OCI-LY7 (cell line): ENCODE measurements at regions not wholly inside any gene's neighbourhood (a gene's known extent, or its start where the extent isn't known, plus 50 kb on each side); places are given as distances from the start of the nearest gene placed in this dataset.

ENCODE experiments used
- BruUV-seq: library from RNA; stranded (reverse); fragments of 400-500 nt; replicated peaks from 2 replicates; lab custom pipeline; 2021; lab: Mats Ljungman, UMichigan
- CTCF ChIA-PET: fragments of 300-600 bp; sonication (Branson Sonifier 250); formaldehyde crosslinking; loops from one replicate; lab custom pipeline; 2022; ENCODE audit warnings: antibody characterized with exemption; ENCODE audit not compliant: unreplicated experiment; lab: Charles Lee
- POLR2A ChIA-PET: fragments of 300-600 bp; sonication (Branson Sonifier 250); formaldehyde crosslinking; loops from one replicate; lab custom pipeline; 2022; ENCODE audit warnings: antibody characterized with exemption; lab: Charles Lee
- DNase-seq: peaks from one replicate; pipeline ENCODE4 v3.0.0-alpha.2; 2015; ENCODE audit warnings: low spot score
- H2AFZ ChIP-seq: fragments of 200-600 bp; sonication (generic), shearing (Covaris generic); 2 replicates; pipeline ENCODE4 v1.6.1; 2014; ENCODE audit warnings: mild to moderate bottlenecking, antibody characterized with exemption, low read length, moderate library complexity
- H3K27ac ChIP-seq: fragments of 200-600 bp; sonication (generic); 2 replicates; pipeline ENCODE4 v1.5.1; 2014; ENCODE audit warnings: mixed run types, low read depth, mild to moderate bottlenecking, moderate library complexity, low read length, inconsistent platforms; ENCODE audit not compliant: poor library complexity, severe bottlenecking
- H3K36me3 ChIP-seq: fragments of 200-600 bp; sonication (generic); 2 replicates; pipeline ENCODE4 v1.6.1; 2014; ENCODE audit warnings: mild to moderate bottlenecking, antibody characterized with exemption, low read length, moderate library complexity, mixed read lengths; ENCODE audit not compliant: insufficient read depth
- H3K4me1 ChIP-seq: fragments of 200-600 bp; sonication (generic); 2 replicates; pipeline ENCODE4 v1.5.1; 2014; ENCODE audit warnings: mild to moderate bottlenecking, low read length; ENCODE audit not compliant: insufficient read depth, poor library complexity, severe bottlenecking
- H3K4me2 ChIP-seq: fragments of 200-600 bp; sonication (generic); 2 replicates; pipeline ENCODE4 v1.6.1; 2014; ENCODE audit warnings: mild to moderate bottlenecking, low read length
- H3K4me3 ChIP-seq: fragments of 200-600 bp; sonication (generic); 2 replicates; pipeline ENCODE4 v1.5.1; 2014; ENCODE audit warnings: mild to moderate bottlenecking, low read depth, low read length; ENCODE audit not compliant: poor library complexity, severe bottlenecking
- H3K79me2 ChIP-seq: fragments of 200-600 bp; sonication (generic); 2 replicates; pipeline ENCODE4 v1.6.1; 2016; ENCODE audit warnings: low read depth, mild to moderate bottlenecking, low read length, moderate library complexity, mixed read lengths; ENCODE audit not compliant: insufficient read depth
- H3K9me2 ChIP-seq: fragments of 200-600 bp; sonication (generic); 2 replicates; pipeline ENCODE4 v1.6.1; 2016; ENCODE audit warnings: mild to moderate bottlenecking, low read length, mixed read lengths; ENCODE audit not compliant: insufficient read depth
- H3K9me3 ChIP-seq: fragments of 200-600 bp; sonication (generic); 2 replicates; pipeline ENCODE4 v1.6.1; 2014; ENCODE audit warnings: mild to moderate bottlenecking, mixed run types, low read length, mixed read lengths
- H4K20me1 ChIP-seq: fragments of 200-600 bp; sonication (generic); 2 replicates; pipeline ENCODE4 v1.6.1; 2014; ENCODE audit warnings: mild to moderate bottlenecking, antibody characterized with exemption, low read length, moderate library complexity, mixed read lengths; ENCODE audit not compliant: insufficient read depth
- EZH2phosphoT487 ChIP-seq: fragments of 200-600 bp; sonication (generic); IDR thresholded peaks from 2 replicates; pipeline ENCODE4 v1.6.1; 2018; ENCODE audit warnings: low read depth, borderline replicate concordance, mild to moderate bottlenecking, mixed run types, antibody characterized with exemption, low read length, moderate library complexity, mixed read lengths
- intact Hi-C: fragments of 100-400 bp; cut with micrococcal nuclease; formaldehyde crosslinking; loops from one replicate; pipeline ENCODE4 v1.10.0; 2022; ENCODE audit not compliant: unreplicated experiment
- TF ChIP-seq, protein P1 (sequence below): fragments of 200-600 bp; sonication (generic); conservative IDR thresholded peaks from 2 replicates; pipeline ENCODE4 v1.5.1; 2014; ENCODE audit warnings: mild to moderate bottlenecking, antibody characterized with exemption, low read length, moderate library complexity, mixed read lengths

DNA sequence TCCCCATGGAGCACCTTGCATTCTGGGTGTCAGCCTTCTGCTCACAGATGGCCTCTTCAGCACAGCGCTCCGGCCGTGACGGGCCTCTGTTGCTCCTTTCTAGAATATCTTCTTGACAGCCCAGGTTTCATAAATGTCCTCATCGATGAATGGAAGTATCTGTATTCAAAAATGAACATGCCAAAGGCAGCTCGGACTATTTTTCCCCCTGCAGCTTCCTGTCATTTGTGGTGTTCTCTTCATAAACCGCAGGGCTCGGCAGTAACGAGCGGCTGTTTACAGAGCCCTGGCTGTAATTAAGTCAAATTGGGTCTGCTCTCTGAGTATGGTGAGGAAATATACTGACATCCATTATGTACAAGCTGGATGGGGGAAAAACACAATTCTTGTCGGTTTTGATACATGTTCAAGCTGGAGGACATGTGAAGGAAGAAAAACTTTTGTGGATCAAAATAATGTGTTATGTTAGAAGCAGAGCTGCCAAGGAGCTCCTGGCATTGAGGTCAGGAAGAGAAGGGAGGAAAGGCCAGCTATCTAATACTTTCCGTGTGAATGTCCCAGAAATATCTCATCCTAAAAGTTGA lies 154.1 kb upstream of the CD180 start:
- no TSS peak for BruUV-seq
- no peak for DNase-seq
- H4K20me1 ChIP-seq = no peaks in the 10 kb centered on the region
- no peaks in the 10 kb centered on the region for H3K4me1 ChIP-seq
- ChIA-PET POLR2A (interaction anchor here (1.7 kb wide), 1 partner anchor 9 kb away, joined by 6 read pairs; no protein-coding TSS in a partner anchor), CTCF (no interaction called here)
- H3K9me3 ChIP-seq = no peaks in the 10 kb centered on the region
- no peak overlapping the region for H3K4me3 ChIP-seq
- H3K4me2 ChIP-seq = no peak overlapping the region
- H3K79me2 ChIP-seq = no peaks in the 10 kb centered on the region
- H3K9me2 ChIP-seq = no peaks in the 10 kb centered on the region
- intact Hi-C loops = no loop called here
- H3K36me3 ChIP-seq = no peaks in the 10 kb centered on the region
- no peak for TF ChIP-seq EZH2phosphoT487
- no peak overlapping the region for H2AFZ ChIP-seq
- no peak overlapping the region for H3K27ac ChIP-seq

DNA sequence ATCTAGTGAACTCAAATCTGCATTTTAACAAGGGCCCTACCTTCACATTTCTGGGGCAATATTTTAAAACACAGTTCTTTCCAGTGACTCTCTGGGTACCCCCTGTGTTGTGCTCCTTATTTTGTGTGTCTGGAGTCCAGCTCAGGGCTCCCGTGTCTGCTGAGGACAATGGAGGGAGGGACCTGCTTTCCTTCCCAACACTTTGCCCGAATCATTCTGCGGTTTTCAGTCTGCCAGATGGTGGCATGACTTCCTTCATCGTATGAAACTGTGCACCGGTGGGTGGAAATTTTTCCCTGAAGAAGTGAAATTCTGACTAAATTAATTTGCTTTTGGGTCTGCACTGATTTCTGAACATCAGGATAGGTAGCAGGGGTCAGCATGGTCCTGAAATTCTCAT lies 153.6 kb upstream of the CD180 start:
- TF ChIP-seq, protein P1, sequence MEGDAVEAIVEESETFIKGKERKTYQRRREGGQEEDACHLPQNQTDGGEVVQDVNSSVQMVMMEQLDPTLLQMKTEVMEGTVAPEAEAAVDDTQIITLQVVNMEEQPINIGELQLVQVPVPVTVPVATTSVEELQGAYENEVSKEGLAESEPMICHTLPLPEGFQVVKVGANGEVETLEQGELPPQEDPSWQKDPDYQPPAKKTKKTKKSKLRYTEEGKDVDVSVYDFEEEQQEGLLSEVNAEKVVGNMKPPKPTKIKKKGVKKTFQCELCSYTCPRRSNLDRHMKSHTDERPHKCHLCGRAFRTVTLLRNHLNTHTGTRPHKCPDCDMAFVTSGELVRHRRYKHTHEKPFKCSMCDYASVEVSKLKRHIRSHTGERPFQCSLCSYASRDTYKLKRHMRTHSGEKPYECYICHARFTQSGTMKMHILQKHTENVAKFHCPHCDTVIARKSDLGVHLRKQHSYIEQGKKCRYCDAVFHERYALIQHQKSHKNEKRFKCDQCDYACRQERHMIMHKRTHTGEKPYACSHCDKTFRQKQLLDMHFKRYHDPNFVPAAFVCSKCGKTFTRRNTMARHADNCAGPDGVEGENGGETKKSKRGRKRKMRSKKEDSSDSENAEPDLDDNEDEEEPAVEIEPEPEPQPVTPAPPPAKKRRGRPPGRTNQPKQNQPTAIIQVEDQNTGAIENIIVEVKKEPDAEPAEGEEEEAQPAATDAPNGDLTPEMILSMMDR = no peak
- no peak for TF ChIP-seq EZH2phosphoT487
- no peak for DNase-seq
- intact Hi-C loops = no loop called here
- no peaks in the 10 kb centered on the region for H3K9me3 ChIP-seq
- H3K4me2 ChIP-seq = no peak overlapping the region
- no peaks in the 10 kb centered on the region for H3K9me2 ChIP-seq
- H2AFZ ChIP-seq = no peak overlapping the region
- BruUV-seq = no TSS peak
- ChIA-PET POLR2A (no interaction called here), CTCF (no interaction called here)
- H3K36me3 ChIP-seq = no peaks in the 10 kb centered on the region
- no peaks in the 10 kb centered on the region for H4K20me1 ChIP-seq
- no peaks in the 10 kb centered on the region for H3K79me2 ChIP-seq
- H3K27ac ChIP-seq = no peak overlapping the region
- H3K4me3 ChIP-seq = no peak overlapping the region
- H3K4me1 ChIP-seq = no peaks in the 10 kb centered on the region

DNA sequence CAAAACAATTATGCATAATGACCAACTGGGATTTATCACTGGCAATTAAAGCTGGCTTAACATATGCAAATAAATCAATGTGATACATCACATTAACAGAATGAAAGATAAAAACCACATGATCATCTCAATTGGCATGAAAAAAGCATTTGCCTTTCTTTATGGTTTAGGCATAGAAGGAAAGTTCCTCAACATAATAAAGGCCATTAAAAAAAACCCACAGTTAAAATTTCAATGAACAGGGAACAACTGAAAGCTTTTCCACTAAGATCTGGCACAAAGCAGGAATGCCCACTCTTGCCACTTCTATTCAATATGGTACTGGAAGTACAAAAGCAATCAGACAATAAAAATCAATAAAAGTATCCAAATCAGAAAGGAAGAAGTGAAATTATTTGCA lies 151.2 kb upstream of the CD180 start:
- no TSS peak for BruUV-seq
- no peak for DNase-seq
- Histone ChIP-seq H2AFZ (no peak overlapping the region), H3K4me2 (no peak overlapping the region), H3K36me3 (no peaks in the 10 kb centered on the region), H4K20me1 (no peaks in the 10 kb centered on the region), H3K27ac (no peak overlapping the region), H3K9me2 (no peaks in the 10 kb centered on the region), H3K79me2 (no peaks in the 10 kb centered on the region), H3K4me1 (no peaks in the 10 kb centered on the region), H3K4me3 (no peak overlapping the region), H3K9me3 (no peaks in the 10 kb centered on the region)
- intact Hi-C loops = no loop called here
- ChIA-PET POLR2A (no interaction called here), CTCF (no interaction called here)
- TF ChIP-seq EZH2phosphoT487 = no peak
- TF ChIP-seq, protein P1 = no peak
